ENCODE measurements at regions not wholly inside any gene's neighbourhood (a gene's known extent, or its start where the extent isn't known, plus 50 kb on each side); places are given as distances from the start of the nearest gene placed in this dataset.

DNA sequence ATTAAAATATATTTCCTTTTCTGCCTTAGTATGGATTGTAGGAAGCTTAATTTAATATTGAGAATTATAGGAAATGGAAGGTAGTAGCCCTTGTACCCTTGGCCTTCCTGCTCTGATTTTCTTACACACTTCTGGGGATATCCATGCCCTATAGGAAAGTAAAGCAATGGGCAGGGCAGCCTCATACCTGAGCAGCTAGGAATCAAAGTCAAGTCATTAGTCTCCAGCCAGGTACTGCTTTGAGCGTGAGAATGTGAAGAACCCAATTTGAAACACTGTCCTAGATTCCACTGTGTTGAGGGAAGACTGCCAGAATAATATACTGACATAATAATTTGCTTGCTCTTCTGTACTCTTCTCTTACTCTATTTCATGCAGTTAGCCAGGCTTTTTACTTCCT, 51.0 kb upstream of the L3MBTL3 start:
- intact Hi-C loops (cut with micrococcal nuclease), result no loop called here

DNA sequence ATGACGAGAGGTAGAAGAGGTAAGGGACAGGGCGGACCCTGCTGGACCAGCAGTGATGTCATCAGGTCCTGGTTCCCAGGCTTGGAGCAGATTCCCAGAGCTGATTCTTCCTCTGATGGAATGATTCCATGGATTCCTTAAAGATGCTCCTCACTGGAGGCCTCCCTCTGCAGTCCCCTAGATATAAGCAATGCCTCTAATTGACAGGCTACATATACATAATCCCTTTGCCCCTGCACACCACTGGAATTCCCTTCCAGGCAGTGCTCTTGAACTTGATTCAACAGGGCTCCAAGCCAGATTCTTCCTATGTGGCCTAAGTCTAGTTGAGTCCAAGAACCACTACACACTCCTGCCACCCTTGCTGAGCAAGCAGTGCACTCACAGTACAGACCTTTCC, 52.3 kb upstream of the L3MBTL3 start:
- intact Hi-C loops (cut with micrococcal nuclease), result no loop called here

DNA sequence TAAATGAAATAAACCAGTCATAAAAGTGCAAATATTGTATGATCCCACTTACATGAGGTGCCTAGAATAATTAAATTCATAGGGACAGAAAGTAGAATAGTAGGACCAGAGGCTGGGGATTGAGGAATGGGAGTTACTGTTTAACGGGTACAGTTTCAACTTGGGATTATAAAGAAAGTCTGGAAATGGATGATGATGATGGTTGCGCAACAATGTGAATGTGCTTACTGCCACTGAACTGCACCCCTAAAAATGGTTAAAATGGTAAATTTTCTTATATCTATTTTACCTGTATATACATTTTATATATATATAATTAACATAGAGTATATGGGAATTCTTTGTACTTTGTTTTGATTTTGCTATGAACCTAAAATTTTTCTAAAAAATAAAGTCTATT, 53.3 kb upstream of the L3MBTL3 start:
- intact Hi-C loops (cut with micrococcal nuclease), result no loop called here

DNA sequence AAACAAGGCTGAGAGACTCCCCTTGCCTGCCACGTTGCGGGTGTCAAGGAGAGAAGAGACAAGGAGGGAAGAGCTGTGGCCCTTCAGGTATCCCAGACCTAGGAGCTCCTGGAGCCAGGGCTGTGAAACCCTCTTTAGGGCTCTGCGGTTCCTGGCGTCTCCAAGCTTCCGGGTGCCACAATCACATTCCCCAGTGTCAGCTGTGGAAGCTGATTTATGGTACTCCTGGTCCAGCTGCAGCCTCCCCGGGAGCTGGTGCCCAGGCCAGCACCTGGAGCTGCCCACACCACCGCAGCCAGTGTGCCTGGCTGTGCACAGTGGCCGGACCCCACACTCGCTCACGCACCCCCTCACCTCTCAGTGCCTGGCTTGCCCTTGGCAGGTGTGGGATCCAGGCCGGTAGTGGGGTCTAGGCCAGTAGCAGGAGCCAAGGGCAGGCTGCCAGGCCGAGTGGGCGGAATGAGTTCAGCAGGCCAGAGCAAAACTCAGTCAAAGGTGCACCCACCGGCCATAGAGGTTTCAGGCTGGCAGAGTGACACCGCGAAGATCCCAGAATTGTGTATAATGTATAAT, 58.9 kb upstream of the L3MBTL3 start:
- intact Hi-C loops (cut with micrococcal nuclease), result no loop called here

GRCh38 chr6:129957941-129958898, 60.2 kb upstream of the L3MBTL3 start:
- intact Hi-C loops (cut with micrococcal nuclease), result no loop called here

GRCh38 chr6:129955584-129955983, 62.8 kb upstream of the L3MBTL3 start:
- intact Hi-C loops (cut with micrococcal nuclease), result no loop called here

- intact Hi-C loops (cut with micrococcal nuclease), result no loop called here
Observed at GRCh38 chr6:129954749-129955431, 63.5 kb upstream of the L3MBTL3 start.

DNA sequence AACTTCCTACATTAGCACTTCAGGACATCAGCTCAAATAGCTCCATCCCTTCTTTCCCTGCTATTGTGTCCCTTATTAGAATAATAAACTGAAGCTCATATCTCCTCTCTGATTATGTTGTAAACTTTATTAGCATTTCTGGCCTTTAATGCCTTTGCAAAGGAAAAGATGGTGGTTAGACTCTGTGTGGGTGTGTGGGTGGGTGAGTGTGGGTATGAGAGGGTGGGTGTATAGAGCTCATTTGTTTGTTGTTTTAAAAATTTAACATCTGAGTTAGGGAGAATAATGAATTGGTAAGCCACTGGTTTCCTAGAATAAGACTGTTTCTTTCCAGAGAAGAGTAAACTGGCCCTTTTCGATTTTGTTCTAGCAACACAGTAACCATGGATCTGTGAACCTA, 70.6 kb upstream of the L3MBTL3 start:
- intact Hi-C loops (cut with micrococcal nuclease), result no loop called here

GRCh38 chr6:129946439-129947140, 71.8 kb upstream of the L3MBTL3 start:
- intact Hi-C loops (cut with micrococcal nuclease), result no loop called here

DNA sequence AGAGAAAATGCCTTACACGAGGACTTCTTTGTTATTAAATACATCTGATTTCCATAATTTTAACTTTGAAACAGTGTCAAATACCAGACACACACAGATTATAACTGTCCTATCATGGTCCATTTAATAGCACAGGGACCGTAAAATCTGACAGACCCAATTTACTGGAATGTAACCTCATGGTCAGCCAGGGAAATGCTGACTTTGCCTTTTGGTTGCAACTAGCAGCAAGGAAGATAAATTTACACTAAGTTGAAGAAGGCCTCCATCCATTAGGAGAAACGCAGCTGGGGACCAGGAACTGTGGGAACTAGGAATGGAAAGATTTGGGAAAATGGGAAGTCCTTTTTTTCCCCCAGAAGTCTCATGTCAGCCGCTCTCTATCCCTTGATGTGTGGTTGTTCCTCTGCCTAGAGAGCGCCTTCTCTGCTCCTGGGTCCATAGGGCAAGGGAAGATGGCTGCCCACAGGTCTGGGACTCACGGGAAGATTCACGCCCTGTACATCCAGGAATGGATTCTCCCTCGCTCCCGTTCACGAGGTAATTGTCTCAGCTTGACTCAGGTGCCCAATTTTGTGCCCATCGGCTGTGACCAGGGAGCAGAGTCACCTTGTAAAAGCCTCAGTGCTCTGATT, 74.6 kb upstream of the L3MBTL3 start:
- intact Hi-C loops (cut with micrococcal nuclease), result no loop called here

- intact Hi-C loops (cut with micrococcal nuclease), result no loop called here
Observed at GRCh38 chr6:129940454-129941195, 77.8 kb upstream of the L3MBTL3 start.

DNA sequence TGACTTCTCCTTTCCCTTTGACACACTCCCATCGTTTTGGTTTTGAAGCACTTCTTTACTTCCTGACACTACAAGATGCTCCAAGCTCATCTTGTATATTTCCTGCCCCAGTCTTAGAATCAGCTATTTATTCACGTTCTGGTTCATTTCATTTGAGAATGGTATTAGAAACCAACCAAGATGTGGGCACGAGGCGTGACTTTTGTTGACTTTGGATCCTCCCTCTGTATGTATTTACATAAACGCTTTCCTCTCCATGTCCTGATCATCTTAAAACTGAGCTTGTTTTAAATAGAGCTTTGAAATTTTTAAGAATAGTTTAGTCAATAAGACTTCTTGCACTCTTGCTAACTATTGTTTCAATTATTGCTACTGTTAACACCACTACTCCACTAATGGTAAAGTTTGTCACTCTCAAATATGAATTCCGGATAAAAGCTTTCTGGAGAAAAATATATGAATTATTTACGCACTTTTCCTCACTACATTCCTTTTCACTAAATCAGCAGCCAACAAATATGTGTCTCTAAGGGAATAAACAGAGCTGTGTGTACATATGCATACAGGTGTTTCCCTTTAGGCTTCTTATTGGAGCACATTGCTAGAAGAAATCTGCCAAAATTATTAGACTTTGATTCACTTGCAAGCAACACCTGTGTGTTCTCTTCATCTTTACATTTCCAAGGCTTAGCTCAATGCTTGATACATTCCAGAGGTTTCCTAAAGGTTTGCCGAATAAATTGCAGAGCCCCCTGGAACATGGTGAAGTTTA, 77.3 kb upstream of the TMEM244 start:
- intact Hi-C loops (cut with micrococcal nuclease), result no loop called here

DNA sequence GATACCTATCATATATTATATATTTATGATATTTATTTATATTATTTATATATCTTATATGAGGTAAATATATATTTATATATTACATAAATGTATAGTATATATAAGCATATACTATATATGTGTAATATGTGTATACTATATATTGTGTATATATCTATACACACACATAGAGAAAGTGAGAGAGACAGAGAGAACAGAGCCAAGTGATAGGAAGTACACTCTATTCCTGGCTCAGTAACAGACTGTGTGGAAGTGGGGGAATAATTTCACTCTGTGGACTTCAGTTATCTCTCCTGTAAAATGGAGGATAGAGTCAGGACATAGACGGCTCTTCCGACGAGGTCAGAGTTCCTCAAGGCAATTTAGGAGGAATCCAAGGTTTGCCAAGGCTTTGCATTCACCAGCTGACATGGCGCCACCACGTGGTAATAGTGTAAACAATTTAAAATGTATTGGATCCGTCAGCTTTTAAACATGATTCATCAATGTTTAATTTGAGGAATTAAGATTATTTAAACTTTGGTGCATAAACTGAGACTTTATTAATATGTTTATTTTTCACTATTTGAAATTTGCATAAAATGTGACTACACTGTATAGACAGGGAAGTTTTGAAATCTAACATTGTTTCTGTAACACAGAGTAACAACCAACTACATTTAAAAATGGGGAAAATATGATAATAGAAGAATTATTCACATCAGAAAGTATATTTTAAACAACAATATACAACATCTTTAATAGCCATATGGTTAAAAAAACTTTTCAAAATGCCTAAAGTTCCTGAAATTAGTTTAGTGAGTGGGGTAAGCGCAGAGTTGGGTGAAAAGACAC, 75.4 kb upstream of the TMEM244 start:
- intact Hi-C loops (cut with micrococcal nuclease), result loop anchor here (1.0 kb wide), 4 partner anchors 43 to 437 kb away; no protein-coding TSS in a partner anchor

DNA sequence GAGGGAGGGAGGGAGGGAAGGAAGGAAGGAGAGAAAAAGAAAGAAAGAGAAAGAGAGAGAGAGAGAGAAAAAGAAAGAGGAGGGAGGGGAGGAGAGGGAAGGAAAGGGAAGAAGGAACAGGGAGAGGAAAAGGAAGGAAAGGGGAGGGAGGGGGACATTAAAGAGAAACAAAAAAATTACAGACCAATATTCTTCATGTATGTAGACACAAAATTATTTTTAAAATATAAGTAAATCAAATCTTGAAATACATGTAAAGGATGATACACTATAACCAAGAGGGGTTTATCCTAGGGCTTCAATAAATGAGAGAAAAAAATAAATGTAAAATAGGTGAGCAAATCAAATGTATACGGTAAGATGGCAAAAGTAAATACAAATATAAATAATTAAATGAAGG, 71.2 kb upstream of the TMEM244 start:
- intact Hi-C loops (cut with micrococcal nuclease), result no loop called here

DNA sequence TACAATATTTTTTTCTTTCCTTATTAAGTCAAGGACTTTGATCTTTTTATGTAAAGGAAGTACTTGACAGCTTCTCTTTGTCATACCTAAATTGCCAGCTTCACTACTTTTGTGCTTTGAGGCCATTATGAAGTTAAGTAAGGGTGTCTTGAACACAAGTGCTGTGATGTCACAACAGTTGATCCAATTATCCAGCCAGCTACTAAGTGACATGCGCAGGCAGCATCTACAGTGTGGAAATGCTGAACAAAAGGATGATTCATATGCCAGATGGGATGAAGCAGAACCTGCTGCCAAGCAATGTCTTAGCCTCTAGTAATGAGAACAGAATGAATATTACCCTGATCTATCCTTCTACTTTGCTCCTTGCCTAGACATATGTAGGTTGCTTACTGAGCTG, 68.3 kb upstream of the TMEM244 start:
- intact Hi-C loops (cut with micrococcal nuclease), result no loop called here

DNA sequence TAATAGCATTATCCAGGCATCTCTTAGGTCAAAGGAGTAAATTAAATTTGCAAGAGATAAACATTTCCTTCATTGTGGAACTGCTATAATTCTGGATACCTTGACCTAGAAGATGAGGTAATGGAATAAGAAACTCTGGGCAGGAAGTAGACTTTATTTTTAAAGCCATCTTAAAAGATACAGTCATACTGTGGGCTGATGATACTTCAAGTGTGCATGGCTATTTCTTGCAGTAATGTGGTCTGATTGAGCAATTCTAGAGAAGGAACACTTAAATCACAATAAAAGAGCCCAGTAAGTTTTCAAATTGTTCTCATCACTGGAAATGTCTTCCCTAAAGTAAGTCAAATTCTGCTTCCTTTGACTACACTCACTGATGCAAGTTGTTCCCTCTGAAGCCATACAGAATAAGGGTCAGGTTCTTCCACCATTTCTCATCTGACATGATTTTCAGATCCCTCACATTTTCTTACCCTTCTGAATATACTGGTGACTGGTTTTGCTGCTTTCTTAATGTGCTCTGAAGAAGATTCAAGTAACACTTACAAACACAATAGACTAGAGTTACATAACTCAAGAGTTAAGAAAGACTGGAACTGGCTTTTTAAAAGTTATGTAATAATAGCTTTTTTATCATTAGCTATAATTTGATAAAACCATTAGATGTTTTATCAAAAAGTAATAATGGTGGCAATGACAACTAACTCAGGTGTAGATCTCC, 62.6 kb upstream of the TMEM244 start:
- intact Hi-C loops (cut with micrococcal nuclease), result no loop called here

- intact Hi-C loops (cut with micrococcal nuclease), result no loop called here
Observed at GRCh38 chr6:129921169-129921817, 60.2 kb upstream of the TMEM244 start.

All from T-helper 1 cell treated with Interleukin-12 subunit alpha and Interleukin-12 subunit beta and Interleukin-4 antibody, amounts not matched to agents 30 ng/mL and 1 ng/mL, for 36 hours (primary cell).